Sigmoid colon (tissue), 4 donors: ENCODE measurements at regions not wholly inside any gene's neighbourhood (a gene's known extent, or its start where the extent isn't known, plus 50 kb on each side); places are given as distances from the start of the nearest gene placed in this dataset.

Source experiments
- CTCF ChIP-seq, 4 experiments: fragments of 450-650 bp in 3 of 4; fragments of 200-600 bp in 1 of 4; IDR thresholded peaks; one replicate each; pipeline ENCODE4 v1.5.1; 2016 to 2019; ENCODE audit warnings: antibody characterized with exemption in 4 of 4, mild to moderate bottlenecking in 3 of 4, moderate library complexity in 2 of 4
- POLR2A ChIP-seq, 2 donors: fragments of 450-650 bp; IDR thresholded peaks; one replicate each; pipeline ENCODE4 v1.6.1; 2016; ENCODE audit warnings: antibody characterized with exemption in 2 of 2, mild to moderate bottlenecking in 2 of 2, moderate library complexity in 2 of 2
- POLR2AphosphoS5 ChIP-seq, 4 donors: sonication (generic); formaldehyde crosslinking; IDR thresholded peaks; one replicate each; pipeline ENCODE4 v1.6.1; 2017; ENCODE audit warnings: antibody characterized with exemption in 4 of 4

GRCh38 chr17:22441776-22442175 is 749.5 kb downstream of the KCNJ18 start:
- TF ChIP-seq CTCF (IDR thresholded peaks at IDR 0.05) (no peak), POLR2A (IDR thresholded peaks at IDR 0.05) (no peak), POLR2AphosphoS5 (IDR thresholded peaks at IDR 0.05) (no peak)
